ENCODE measurements at regions not wholly inside any gene's neighbourhood (a gene's known extent, or its start where the extent isn't known, plus 50 kb on each side); places are given as distances from the start of the nearest gene placed in this dataset.

GRCh38 chr3:8110966-8111798 lies 390.4 kb upstream of the LMCD1 start:
- peak; percentile 77 for TF ChIP-seq CTCF (IDR thresholded peaks at IDR 0.05; ENCODE audit: low read depth, low read length, missing input control)
- no peak for TF ChIP-seq EGR1 (IDR thresholded peaks at IDR 0.05; ENCODE audit: low read depth in 2 of 2)
- TF ChIP-seq RAD21 (IDR thresholded peaks at IDR 0.05) = peak; percentile 93 to 97
- no peak for TF ChIP-seq ATF3 (IDR thresholded peaks at IDR 0.05)
- no peak for TF ChIP-seq MAX (IDR thresholded peaks at IDR 0.05)
